ENCODE measurements at regions not wholly inside any gene's neighbourhood (a gene's known extent, or its start where the extent isn't known, plus 50 kb on each side); places are given as distances from the start of the nearest gene placed in this dataset.

DNA sequence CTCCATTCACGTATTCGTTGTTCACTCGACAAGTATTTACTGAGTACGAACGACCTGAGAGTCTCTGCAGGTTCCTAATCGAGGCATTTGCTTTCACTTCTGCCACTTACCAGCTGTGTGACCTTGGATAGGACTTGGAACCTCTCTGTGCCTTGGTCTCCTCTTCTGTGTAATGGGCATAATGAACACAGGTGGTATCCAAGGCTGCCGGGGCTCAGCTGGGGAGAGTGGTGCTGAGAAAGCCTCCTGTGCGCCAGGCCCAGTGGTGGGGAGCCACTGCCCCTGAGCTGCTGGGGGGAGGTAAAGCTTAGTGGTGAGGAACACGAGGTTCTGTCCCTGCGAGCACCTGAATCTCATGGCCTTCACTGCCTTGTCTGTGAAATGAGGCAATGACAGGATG is 150.7 kb downstream of the IRF8 start:
- CTCF ChIA-PET, result no interaction called here
- Histone ChIP-seq H3K36me3 (ENCODE audit: low read depth) (no peaks in the 10 kb centered on the region), H3K4me1 (replicated peaks; ENCODE audit: insufficient read depth) (no peaks in the 10 kb centered on the region), H3K4me2 (no peak overlapping the region), H3K27me3 (ENCODE audit: insufficient read depth, low read depth) (peaks cover 92% of the 10 kb centered on the region), H4K20me1 (ENCODE audit: insufficient read depth) (no peaks in the 10 kb centered on the region), H3K27ac (no peak overlapping the region), H3K4me3 (no peak overlapping the region), H3K9me3 (ENCODE audit: insufficient read depth, low read depth) (no peaks in the 10 kb centered on the region), H3K9me2 (ENCODE audit: insufficient read depth) (no peaks in the 10 kb centered on the region), H3K79me2 (ENCODE audit: low read depth) (no peaks in the 10 kb centered on the region), H3F3A (ENCODE audit: insufficient read depth, low read depth) (no peaks in the 10 kb centered on the region), H2AFZ (no peak overlapping the region)
- POLR2A ChIA-PET (ENCODE audit: unreplicated experiment), result no interaction called here
- no peak for TF ChIP-seq EZH2 (IDR thresholded peaks at IDR 0.05; ENCODE audit: low read depth)
- TF ChIP-seq, protein P1, sequence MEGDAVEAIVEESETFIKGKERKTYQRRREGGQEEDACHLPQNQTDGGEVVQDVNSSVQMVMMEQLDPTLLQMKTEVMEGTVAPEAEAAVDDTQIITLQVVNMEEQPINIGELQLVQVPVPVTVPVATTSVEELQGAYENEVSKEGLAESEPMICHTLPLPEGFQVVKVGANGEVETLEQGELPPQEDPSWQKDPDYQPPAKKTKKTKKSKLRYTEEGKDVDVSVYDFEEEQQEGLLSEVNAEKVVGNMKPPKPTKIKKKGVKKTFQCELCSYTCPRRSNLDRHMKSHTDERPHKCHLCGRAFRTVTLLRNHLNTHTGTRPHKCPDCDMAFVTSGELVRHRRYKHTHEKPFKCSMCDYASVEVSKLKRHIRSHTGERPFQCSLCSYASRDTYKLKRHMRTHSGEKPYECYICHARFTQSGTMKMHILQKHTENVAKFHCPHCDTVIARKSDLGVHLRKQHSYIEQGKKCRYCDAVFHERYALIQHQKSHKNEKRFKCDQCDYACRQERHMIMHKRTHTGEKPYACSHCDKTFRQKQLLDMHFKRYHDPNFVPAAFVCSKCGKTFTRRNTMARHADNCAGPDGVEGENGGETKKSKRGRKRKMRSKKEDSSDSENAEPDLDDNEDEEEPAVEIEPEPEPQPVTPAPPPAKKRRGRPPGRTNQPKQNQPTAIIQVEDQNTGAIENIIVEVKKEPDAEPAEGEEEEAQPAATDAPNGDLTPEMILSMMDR (conservative IDR thresholded peaks at IDR 0.05), result no peak
- intact Hi-C loops (cut with micrococcal nuclease; ENCODE audit: unreplicated experiment), result no loop called here
- no TSS peak for BruUV-seq (replicated peaks)
- no peak for DNase-seq

DNA sequence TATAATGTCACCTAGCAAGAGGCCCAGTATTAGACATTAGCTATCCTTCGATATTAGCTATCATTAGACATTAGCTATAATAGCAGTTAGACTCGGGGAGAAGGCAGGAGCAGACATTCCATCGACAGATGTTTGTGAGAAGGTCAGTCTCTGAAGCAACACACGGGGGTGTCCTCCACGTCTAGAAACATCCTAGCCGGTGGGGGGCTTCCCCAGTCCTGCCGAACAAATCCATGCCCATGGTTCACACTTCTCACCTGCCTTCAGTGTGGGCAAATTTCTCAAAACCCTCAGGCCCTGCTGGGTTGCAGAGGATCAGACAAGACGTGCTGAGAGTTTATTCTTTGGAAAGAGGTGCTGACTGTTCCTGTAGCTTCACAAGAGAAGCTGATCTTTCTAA is 151.1 kb downstream of the IRF8 start:
- ChIA-PET POLR2A (ENCODE audit: unreplicated experiment) (no interaction called here), CTCF (no interaction called here)
- Histone ChIP-seq H3K4me3 (no peak overlapping the region), H3K4me1 (replicated peaks; ENCODE audit: insufficient read depth) (no peaks in the 10 kb centered on the region), H3K27ac (no peak overlapping the region), H3K27me3 (ENCODE audit: insufficient read depth, low read depth) (peaks cover 92% of the 10 kb centered on the region), H3K4me2 (no peak overlapping the region), H3F3A (ENCODE audit: insufficient read depth, low read depth) (no peaks in the 10 kb centered on the region), H3K36me3 (ENCODE audit: low read depth) (no peaks in the 10 kb centered on the region), H2AFZ (no peak overlapping the region), H3K79me2 (ENCODE audit: low read depth) (no peaks in the 10 kb centered on the region), H3K9me2 (ENCODE audit: insufficient read depth) (no peaks in the 10 kb centered on the region), H3K9me3 (ENCODE audit: insufficient read depth, low read depth) (no peaks in the 10 kb centered on the region), H4K20me1 (ENCODE audit: insufficient read depth) (no peaks in the 10 kb centered on the region)
- DNase-seq, result no peak
- TF ChIP-seq EZH2 (IDR thresholded peaks at IDR 0.05; ENCODE audit: low read depth), result no peak
- TF ChIP-seq, protein P1 (conservative IDR thresholded peaks at IDR 0.05), result no peak
- no TSS peak for BruUV-seq (replicated peaks)
- intact Hi-C loops (cut with micrococcal nuclease; ENCODE audit: unreplicated experiment), result no loop called here

DNA sequence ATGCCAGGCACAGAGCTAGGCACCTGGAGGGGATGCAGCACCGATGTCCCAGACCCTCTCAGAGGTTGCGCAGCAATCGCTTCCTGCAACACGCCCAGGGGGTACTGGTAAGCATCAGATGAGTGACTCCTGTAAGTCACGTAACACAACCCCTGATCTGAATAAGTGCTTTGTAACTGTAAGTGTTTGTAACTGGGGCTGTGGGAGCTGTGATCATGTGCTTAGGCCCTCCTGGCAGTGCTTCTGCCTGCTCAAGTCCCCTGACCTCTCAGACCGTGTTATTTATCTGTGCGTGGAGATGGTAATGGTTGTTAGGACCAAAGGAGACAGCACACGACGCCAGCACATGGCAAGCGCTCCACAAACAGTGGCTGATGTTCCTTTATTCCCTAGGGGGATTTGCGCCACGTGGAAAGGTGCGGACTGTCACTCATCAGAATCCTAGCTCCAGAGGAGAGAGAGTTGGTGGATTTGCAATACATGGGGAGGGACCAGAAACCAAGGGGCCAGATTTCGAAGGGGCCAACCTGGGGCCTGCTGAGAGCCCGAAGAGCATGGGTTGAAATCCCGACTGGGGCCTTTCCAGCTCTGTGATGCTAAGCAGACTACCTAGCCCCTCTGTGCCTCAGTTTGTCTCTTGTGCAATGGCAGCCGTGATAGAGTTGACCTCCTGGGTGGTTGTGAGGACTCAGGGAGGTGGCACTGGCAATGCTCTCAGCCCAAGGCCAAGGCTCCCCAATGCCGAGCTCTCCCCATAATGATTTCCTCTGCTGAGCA is 151.8 kb downstream of the IRF8 start:
- Histone ChIP-seq H3K4me3 (no peak overlapping the region), H2AFZ (no peak overlapping the region), H3K9me2 (ENCODE audit: insufficient read depth) (no peaks in the 10 kb centered on the region), H3K79me2 (ENCODE audit: low read depth) (no peaks in the 10 kb centered on the region), H3F3A (ENCODE audit: insufficient read depth, low read depth) (no peaks in the 10 kb centered on the region), H3K4me1 (replicated peaks; ENCODE audit: insufficient read depth) (no peaks in the 10 kb centered on the region), H3K27me3 (ENCODE audit: insufficient read depth, low read depth) (peaks cover 96% of the 10 kb centered on the region), H3K9me3 (ENCODE audit: insufficient read depth, low read depth) (no peaks in the 10 kb centered on the region), H3K4me2 (no peak overlapping the region), H3K27ac (no peak overlapping the region), H3K36me3 (ENCODE audit: low read depth) (no peaks in the 10 kb centered on the region), H4K20me1 (ENCODE audit: insufficient read depth) (no peaks in the 10 kb centered on the region)
- intact Hi-C loops (cut with micrococcal nuclease; ENCODE audit: unreplicated experiment), result no loop called here
- ChIA-PET POLR2A (ENCODE audit: unreplicated experiment) (no interaction called here), CTCF (no interaction called here)
- TF ChIP-seq, protein P1 (conservative IDR thresholded peaks at IDR 0.05), result no peak
- TF ChIP-seq EZH2 (IDR thresholded peaks at IDR 0.05; ENCODE audit: low read depth), result no peak
- no TSS peak for BruUV-seq (replicated peaks)
- DNase-seq, result no peak

Measured in PC-9 (cell line).